ENCODE measurements at regions not wholly inside any gene's neighbourhood (a gene's known extent, or its start where the extent isn't known, plus 50 kb on each side); places are given as distances from the start of the nearest gene placed in this dataset.

DNA sequence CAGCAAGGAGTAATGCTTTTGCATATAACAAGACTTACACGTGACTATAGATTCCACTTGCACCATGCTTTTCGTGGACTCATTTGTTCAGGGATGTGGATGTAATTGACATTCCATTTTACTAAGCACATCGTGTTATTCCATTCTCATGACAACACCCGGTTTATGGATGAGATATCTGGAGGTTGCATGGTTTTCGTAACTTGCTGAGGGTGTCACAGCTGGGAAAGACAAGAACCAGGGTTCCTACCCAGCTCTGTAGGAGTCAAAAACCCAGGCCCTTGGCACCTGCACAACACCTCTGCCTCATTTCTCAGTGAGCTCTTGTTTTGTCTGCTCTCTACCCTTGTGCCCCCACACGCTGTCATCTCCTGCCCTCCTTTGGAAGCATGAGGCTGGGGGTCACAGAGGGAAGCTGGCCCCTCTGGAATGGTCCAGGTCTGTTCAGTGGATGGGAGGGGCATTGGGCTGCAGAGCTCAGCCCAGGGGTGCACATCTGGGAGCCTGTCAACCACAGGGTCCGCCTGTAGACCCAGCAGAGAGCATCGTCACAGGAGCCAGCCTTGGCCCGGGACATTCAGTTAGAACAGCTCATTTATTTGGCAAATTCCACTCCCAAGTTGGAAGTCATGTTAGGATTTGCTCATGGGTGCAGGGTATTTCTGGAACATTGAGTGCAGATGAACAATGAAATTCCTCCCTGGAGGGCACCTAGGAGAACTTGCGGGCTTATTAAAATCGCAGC, 120.1 kb upstream of the TWIST2 start:
- no peak overlapping the region for H3K4me2 ChIP-seq (ENCODE audit: low read length)
- intact Hi-C loops (cut with micrococcal nuclease; ENCODE audit: unreplicated experiment) = no loop called here
- POLR2A ChIA-PET = interaction anchor here (0.7 kb wide), 1 partner anchor 20 kb away, joined by 3 read pairs; no protein-coding TSS in a partner anchor

DNA sequence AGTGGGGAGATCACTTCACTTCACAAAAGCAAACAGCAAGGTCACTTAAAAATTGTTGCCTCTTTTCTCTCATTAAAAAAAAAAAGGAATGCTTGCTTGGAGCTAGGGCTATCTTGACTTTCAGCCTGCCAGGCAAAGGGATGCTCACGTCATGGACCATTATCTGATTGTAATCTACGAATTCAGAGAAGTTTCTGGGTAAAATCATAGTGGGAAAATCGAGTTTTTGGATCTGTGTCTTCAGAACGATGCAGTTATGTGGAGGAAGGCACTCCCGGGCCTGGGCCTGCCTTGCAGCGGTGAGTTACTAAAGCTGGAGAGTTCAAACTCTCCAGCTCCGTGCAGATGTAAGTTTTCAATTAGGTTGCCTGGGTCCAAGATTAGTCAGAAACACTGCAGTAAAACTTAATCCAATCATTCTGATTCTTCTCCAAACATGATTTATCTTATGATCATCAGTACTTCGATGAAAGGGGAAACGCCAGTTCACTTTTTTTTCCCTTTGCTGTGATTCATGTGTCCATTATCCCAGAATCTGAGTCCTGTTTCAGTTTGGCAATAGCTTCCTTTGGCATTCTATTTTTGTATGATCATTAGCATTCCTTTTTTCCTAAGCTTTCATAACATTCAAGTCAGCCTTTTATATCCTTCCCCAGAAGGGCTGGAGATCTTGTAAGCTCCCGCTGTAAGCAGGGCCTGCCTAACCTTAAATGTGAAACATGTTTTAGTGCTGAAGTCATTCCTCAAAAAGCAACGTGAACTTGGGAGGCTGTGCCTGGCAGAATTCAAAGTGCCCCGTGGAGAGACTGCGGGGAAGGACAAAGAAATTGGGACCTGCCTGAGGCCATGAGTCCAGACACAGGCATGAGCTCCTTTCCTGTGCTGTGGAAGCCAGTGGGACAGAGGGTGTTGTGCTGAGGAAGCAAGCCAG, 119.3 kb upstream of the TWIST2 start:
- Histone ChIP-seq H3K9me3 (ENCODE audit: low read length) (no peaks in the 10 kb centered on the region), H3K79me2 (ENCODE audit: insufficient read depth, low read depth, low read length) (no peaks in the 10 kb centered on the region), H3K4me3 (ENCODE audit: low read depth, low read length, poor library complexity, severe bottlenecking) (no peak overlapping the region), H2AFZ (ENCODE audit: low read length) (no peak overlapping the region), H3K4me2 (ENCODE audit: low read length) (no peak overlapping the region), H3K9me2 (ENCODE audit: insufficient read depth, low read length) (no peaks in the 10 kb centered on the region), H3K27ac (ENCODE audit: low read depth, low read length, poor library complexity, severe bottlenecking) (no peak overlapping the region), H4K20me1 (ENCODE audit: insufficient read depth, low read length) (no peaks in the 10 kb centered on the region), H3K36me3 (ENCODE audit: insufficient read depth, low read length) (no peaks in the 10 kb centered on the region), H3K4me1 (ENCODE audit: insufficient read depth, low read length, poor library complexity, severe bottlenecking) (no peaks in the 10 kb centered on the region)
- no peak for DNase-seq (ENCODE audit: low spot score)
- ChIA-PET POLR2A (interaction anchor here (0.7 kb wide), 2 partner anchors 21 to 1027 kb away, joined by 3 to 6 read pairs; no protein-coding TSS in a partner anchor), CTCF (ENCODE audit: unreplicated experiment) (no interaction called here)
- TF ChIP-seq EZH2phosphoT487 (IDR thresholded peaks at IDR 0.05; ENCODE audit: borderline replicate concordance, low read depth, low read length) = no peak
- TF ChIP-seq, protein P1, sequence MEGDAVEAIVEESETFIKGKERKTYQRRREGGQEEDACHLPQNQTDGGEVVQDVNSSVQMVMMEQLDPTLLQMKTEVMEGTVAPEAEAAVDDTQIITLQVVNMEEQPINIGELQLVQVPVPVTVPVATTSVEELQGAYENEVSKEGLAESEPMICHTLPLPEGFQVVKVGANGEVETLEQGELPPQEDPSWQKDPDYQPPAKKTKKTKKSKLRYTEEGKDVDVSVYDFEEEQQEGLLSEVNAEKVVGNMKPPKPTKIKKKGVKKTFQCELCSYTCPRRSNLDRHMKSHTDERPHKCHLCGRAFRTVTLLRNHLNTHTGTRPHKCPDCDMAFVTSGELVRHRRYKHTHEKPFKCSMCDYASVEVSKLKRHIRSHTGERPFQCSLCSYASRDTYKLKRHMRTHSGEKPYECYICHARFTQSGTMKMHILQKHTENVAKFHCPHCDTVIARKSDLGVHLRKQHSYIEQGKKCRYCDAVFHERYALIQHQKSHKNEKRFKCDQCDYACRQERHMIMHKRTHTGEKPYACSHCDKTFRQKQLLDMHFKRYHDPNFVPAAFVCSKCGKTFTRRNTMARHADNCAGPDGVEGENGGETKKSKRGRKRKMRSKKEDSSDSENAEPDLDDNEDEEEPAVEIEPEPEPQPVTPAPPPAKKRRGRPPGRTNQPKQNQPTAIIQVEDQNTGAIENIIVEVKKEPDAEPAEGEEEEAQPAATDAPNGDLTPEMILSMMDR (conservative IDR thresholded peaks at IDR 0.05; ENCODE audit: low read length) = no peak
- intact Hi-C loops (cut with micrococcal nuclease; ENCODE audit: unreplicated experiment) = no loop called here
- BruUV-seq (replicated peaks) = no TSS peak

More for the DNA sequence above, 120.1 kb upstream of the TWIST2 start:
- Histone ChIP-seq H3K9me3 (ENCODE audit: low read length) (no peaks in the 10 kb centered on the region), H3K79me2 (ENCODE audit: insufficient read depth, low read depth, low read length) (no peaks in the 10 kb centered on the region), H3K27ac (ENCODE audit: low read depth, low read length, poor library complexity, severe bottlenecking) (no peak overlapping the region), H4K20me1 (ENCODE audit: insufficient read depth, low read length) (no peaks in the 10 kb centered on the region), H3K4me3 (ENCODE audit: low read depth, low read length, poor library complexity, severe bottlenecking) (no peak overlapping the region), H3K36me3 (ENCODE audit: insufficient read depth, low read length) (no peaks in the 10 kb centered on the region), H3K9me2 (ENCODE audit: insufficient read depth, low read length) (no peaks in the 10 kb centered on the region), H3K4me1 (ENCODE audit: insufficient read depth, low read length, poor library complexity, severe bottlenecking) (no peaks in the 10 kb centered on the region), H2AFZ (ENCODE audit: low read length) (no peak overlapping the region)
- CTCF ChIA-PET (ENCODE audit: unreplicated experiment) = no interaction called here
- TF ChIP-seq EZH2phosphoT487 (IDR thresholded peaks at IDR 0.05; ENCODE audit: borderline replicate concordance, low read depth, low read length) = no peak
- TF ChIP-seq, protein P1 (conservative IDR thresholded peaks at IDR 0.05; ENCODE audit: low read length) = no peak
- BruUV-seq (replicated peaks) = no TSS peak
- DNase-seq (ENCODE audit: low spot score) = no peak

Measured in OCI-LY7 (cell line).